Fibroblast of skin of right quadriceps (primary cell): ENCODE measurements at regions not wholly inside any gene's neighbourhood (a gene's known extent, or its start where the extent isn't known, plus 50 kb on each side); places are given as distances from the start of the nearest gene placed in this dataset.

Experiments
- DNase-seq: peaks from one replicate; pipeline ENCODE4 v3.0.0-alpha.2; 2013

DNA sequence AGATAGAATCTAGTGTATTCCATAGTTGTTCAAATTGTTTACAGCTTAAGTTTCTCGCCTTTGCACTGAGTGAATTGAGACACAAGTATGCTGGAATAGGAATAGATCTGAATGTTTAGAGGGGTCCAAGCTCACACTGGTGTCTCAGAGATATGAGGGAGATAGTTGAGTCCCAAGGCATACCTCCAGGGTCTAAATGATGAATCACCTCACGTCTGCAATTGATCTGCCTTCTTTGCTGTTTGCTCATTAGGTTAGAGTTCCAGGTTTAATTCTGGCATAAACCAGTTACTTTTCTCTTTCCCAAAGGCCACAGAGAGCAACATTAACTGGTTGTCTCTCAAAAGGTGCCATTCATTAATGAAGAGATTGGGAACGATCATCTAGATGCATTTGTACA, 106.3 kb upstream of the MME start:
- DNase-seq: peak; percentile 42

DNA sequence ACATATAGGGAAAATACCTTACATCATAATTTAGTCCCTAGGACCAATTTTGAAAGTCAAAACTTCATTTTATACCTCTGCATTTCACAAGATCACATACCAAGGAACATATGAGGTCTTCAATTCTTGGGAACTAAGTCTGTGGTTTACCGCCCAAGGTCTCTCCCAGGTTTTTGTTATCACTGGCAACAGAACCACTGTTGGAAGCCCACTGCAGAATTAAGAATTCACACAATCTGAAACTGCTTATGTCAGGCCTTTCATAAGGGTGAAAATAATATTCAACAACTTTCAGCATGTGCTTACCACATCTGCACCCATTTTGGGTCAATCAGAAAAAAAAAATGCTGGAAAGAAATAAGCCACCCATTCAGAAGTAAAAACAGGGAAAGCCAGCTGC, 107.2 kb upstream of the MME start:
- peak; percentile 90 for DNase-seq

- peak; percentile 86 for DNase-seq
Measured at GRCh38 chr3:154971771-154972326, 108.3 kb upstream of the MME start.

DNA sequence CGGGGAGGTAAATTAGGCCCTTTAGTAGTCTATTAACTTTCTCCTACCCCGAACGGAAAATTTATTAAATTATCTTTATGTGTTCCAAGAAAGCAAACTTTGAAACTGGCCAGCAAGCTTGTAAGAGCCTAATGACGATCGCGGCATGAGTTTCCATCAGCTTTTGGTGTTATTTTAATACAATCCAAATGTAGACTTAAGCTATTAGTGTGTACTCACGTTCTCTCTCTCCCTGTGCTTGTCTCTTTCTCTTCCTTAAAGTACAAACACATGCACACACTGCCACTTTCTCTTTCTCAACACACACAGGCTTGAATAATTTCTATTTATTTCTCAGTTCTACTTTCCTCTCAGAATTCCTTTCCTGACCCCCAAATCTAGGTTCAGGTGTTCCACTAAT, 108.8 kb upstream of the MME start:
- peak; percentile 59 for DNase-seq

DNA sequence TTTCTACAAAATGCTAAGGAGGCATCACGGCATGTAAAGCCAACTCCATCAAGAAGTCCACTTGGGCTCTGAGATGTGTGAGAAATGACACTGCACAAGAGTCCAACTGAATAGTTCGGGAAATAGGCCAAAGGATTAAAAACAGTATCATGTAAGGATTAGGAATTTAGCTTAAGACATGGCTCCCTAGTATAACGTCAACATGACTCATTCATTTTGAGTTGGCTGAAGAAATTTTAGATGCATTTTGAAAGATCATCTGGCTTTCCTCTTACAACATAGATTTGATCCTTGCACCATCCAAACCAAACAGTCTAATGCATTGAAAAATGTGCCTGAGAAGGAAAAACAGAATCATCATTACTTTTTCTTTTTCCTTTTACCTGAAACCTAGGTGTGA, 109.3 kb upstream of the MME start:
- DNase-seq: peak; percentile 94

DNA sequence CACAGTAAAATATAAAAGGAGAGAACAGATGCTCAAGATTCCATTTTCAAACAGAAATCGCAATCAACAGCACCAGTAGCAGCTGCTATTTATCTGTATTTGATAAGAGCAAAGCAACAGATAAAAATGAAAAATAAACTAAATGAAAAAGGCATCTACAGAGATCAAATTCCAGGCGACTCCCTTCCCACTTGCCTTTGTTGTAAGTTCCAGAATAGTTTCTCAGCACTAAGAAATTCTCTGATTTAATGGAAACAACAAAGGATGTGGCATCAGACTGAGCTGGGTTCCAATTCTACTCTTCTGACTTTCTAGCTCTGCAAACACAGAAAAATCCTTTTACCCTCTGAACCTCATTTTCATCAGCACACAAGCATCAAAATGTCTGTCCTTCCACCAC, 110.8 kb upstream of the MME start:
- no peak for DNase-seq

DNA sequence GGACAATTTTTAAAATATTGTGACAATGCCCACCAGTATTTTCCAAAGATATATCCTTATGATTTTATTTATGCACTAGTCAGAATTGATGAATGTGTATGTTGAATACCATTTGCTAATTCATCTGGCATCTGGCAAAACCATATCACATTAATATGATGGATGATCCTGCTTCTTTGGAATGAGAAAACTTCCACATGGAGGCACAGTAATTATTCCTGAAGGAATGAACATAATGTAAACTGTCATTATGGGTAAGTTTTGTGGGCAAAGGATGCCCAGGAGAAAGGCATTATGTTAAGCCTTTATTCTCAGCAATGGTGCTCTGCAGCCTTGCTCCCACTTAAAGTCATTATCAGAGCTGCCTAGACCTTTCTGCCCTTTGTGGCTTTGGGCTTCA, 113.0 kb upstream of the MME start:
- peak; percentile 75 for DNase-seq

DNA sequence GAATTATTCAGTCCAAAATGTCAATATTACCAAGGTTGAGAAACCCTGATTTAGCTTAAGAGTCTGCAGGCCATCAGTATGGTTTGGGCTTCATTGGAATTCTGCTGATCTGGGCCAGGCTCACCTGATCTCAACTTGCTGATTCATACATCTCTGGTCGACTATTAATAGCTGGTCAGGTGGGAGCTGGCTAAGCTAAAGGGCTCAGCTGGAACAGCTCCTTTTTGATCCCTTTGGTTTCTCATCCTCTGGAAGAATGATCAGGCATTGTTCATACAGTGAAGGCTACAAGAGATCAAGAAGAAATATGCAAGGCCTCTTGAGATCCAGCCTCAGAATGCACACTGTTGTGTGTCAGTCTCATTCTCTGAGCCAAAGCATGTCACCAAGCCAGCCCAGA, 123.3 kb upstream of the MME start:
- DNase-seq: no peak

DNA sequence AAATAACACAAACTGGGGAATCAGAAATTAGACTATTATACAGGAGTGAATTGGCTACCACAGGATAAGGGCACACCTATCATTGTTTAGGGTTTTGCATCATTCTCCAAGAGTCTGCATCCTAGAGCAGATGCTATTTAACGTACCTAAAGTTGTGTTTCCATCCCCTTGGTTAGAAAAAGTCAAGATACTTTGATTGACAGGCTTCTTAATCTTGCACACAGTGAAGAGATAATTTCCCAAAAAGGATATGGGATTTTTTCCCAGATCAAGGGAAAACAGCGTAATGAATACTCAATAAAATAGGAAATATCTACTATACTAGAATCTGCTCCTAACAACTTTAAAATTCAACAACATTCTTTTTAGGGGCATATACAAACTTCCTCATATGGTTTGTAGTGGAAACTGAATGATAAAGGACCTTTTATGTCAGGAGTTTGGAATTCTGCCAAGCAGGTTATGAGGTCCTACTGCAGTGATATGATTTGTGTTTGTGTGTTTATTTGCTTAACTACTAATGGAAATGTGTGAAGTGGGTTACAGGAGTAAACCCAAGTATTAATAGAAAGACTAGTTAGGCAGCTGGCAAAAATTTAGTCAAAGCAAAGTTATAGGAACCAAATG, 124.1 kb upstream of the MME start:
- no peak for DNase-seq

DNA sequence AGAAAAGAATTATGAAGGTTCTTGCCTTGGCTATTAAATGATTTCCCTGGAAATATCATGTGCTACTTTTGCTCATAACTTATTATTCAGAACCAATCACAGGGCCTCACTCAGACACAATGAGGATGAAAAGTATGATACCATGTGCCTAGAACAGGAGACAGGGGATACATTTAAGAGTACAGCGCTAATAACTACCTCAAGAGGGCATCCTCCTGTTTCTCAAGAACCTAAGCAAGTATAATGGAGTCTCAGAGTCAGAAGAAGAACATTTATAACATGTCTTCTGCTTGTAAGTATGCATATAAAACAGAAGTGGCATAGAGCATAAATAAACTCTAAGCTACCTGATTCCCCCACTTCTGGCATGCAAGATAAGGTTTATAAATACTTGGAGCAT, 125.4 kb upstream of the MME start:
- DNase-seq: peak; percentile 61

DNA sequence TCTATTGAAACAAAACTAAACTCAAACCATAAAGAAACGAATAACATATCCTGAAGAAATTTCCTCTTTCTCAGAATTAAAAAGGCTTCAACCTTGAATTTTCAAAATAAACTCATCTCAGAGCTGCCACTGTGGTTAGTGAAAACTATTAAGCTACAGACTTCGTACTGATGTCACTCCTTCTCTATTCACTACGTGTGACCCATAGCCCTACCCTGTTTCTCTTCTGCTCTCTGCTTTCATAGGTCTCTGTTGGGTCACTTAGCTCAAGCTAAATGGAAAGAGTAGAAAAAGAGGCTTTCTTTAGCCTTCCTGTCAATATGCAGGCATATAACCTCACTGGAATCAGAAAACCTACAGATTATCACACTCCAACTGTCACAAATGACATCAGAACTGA, 126.6 kb upstream of the MME start:
- no peak for DNase-seq

DNA sequence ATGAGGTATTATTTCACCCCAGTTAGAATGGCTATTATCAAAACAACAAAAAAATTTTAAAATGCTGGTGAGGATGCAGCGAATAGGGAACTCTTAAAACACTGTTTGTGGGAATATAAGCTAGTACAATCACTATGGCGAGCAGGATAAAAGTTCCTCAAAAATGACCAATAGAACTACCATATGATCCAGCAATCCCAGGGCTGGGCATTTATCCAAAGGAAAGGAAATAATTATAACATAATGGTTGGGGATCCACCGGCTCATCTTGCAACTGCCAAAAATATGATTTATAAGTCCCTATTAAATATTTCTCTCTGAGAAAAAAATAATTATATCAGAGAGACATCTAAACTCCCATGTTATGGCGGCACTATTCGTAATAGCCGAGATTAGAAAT, 127.6 kb upstream of the MME start:
- no peak for DNase-seq

GRCh38 chr3:154943981-154944380, 136.1 kb upstream of the MME start:
- no peak for DNase-seq

GRCh38 chr3:154942827-154943226, 137.3 kb upstream of the MME start:
- DNase-seq: no peak

- DNase-seq: no peak
Measured at GRCh38 chr3:154936196-154936595, 143.9 kb upstream of the MME start.

- no peak for DNase-seq
Measured at GRCh38 chr3:154933581-154933980, 146.5 kb upstream of the MME start.

- DNase-seq: no peak
Measured at GRCh38 chr3:154932633-154933032, 147.5 kb upstream of the MME start.

DNA sequence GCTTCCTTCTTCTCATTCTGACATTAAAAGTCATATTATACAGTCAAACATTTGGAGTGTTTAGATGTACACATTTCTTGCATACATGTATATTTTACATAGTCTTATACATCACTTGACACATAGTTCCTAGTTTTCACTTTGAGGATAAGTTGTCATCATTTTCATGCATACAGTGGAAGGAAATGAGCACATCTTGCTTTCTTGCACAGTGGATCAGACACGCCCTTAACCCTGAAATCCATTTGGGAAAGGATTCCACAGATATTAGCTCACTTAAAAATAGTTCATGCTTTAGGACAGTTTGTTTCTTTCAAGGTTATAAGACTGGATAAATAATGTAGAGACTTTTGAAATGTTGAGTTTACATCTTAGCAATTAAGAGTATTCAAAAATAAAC, 148.6 kb upstream of the MME start:
- peak; percentile 67 for DNase-seq

DNA sequence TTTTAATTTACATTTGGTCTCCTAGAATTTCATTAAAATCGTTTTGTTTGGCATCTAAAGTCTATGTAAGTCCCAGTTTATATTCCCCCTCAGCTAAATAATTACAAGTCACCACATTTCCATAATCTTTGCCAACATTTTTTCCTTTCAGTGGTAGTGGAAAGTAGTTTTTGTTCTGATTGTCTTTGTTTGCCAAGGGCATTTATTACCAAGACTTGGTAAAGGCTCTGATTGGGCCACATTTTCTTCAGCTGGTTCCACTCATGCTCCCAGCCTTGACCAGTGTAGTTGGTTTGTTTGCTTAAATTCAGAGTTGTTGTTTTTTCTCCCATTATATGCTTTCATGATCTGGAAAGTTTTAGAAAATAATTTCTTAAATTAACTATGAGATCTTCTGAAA, 153.4 kb upstream of the MME start:
- DNase-seq: no peak

- DNase-seq: no peak
Measured at GRCh38 chr3:154921351-154921750, 158.8 kb upstream of the MME start.

- DNase-seq: no peak
Measured at GRCh38 chr3:154919226-154919625, 160.9 kb upstream of the MME start.

DNA sequence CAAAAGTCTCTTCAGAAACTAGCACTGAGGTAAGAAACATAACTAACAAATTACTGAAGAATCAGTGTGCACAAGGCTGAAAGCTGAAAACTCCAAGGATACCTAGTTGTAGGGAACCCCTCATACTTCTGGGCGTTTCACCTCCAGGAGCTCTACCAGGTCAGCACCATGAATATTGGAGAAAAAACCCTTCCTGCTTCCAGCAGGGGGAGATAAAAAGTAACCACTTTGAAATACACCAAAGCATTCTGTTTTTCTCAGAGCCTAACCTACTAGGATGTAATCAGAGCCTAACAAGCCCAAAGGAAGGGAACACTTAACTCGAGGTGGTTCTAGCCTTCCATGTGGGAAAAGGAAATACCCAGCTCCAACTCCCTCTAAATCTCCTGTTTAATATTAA, 175.8 kb upstream of the MME start:
- peak; percentile 28 for DNase-seq

DNA sequence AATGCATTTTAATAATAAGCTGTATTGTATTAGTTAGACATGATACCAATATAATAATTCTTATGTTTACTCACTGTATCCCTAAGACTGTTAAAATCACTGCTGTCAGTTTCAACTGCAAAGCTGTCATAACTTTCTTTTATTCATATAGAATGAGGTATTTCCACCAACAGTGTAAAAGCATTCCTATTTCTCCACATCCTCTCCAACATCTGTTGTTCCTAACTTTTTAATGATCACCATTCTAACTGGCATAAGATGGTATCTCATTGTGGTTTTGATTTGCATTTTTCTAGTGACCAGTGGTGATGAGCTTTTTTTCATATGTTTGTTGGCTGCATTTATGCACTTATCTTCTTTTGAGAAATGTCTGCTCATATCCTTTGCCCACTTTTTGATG, 177.6 kb upstream of the MME start:
- peak; percentile 25 for DNase-seq

GRCh38 chr3:154901278-154901677, 178.8 kb upstream of the MME start:
- peak; percentile 39 for DNase-seq

GRCh38 chr3:154900816-154901215, 179.3 kb upstream of the MME start:
- DNase-seq: peak; percentile 9
